Activated B cell treated with CpG ODN at 0.5 μM for 24 hours (primary cell): ENCODE measurements at regions not wholly inside any gene's neighbourhood (a gene's known extent, or its start where the extent isn't known, plus 50 kb on each side); places are given as distances from the start of the nearest gene placed in this dataset.

Experiments
- ATAC-seq: fragments of 200-7000 bp; cut with Tn5 transposase; one replicate; pipeline ENCODE4 v1.10.0; 2021; ENCODE audit warnings: low read depth, mild to moderate bottlenecking, moderate library complexity
- CTCF ChIA-PET: fragments of 350-600 bp; sonication (Branson Sonifier 250); formaldehyde crosslinking; loops from one replicate; lab custom pipeline; 2021; ENCODE audit warnings: antibody characterized with exemption; lab: Charles Lee
- POLR2A ChIA-PET: fragments of 350-600 bp; sonication (Branson Sonifier 250); formaldehyde crosslinking; loops from one replicate; lab custom pipeline; 2021; ENCODE audit warnings: antibody characterized with exemption; lab: Charles Lee
- DNase-seq: peaks from one replicate; pipeline ENCODE4 v3.0.0; 2022
- H3K27ac Mint-ChIP-seq: one replicate; pipeline ENCODE4 v1.8.0; 2020; ENCODE audit warnings: mixed read lengths
- H3K27me3 Mint-ChIP-seq: one replicate; pipeline ENCODE4 v1.8.0; 2021; ENCODE audit warnings: mixed read lengths
- H3K36me3 Mint-ChIP-seq: one replicate; pipeline ENCODE4 v1.8.0; 2021; ENCODE audit warnings: low read depth, mixed read lengths
- H3K4me1 Mint-ChIP-seq: one replicate; pipeline ENCODE4 v1.8.0; 2021; ENCODE audit warnings: mixed read lengths
- H3K4me3 Mint-ChIP-seq: one replicate; pipeline ENCODE4 v1.8.0; 2020; ENCODE audit warnings: mild to moderate bottlenecking, mixed read lengths
- H3K9me3 Mint-ChIP-seq: one replicate; pipeline ENCODE4 v1.8.0; 2020; ENCODE audit warnings: mixed read lengths
- CTCF ChIP-seq: fragments of 200-600 bp; IDR thresholded peaks from one replicate; pipeline ENCODE4 v1.8.0; 2022; ENCODE audit warnings: antibody characterized with exemption, mild to moderate bottlenecking
- intact Hi-C: fragments of 100-400 bp; cut with micrococcal nuclease; formaldehyde crosslinking; loops from one replicate; pipeline ENCODE4 v1.15.1; 2024

- ChIA-PET CTCF (no interaction called here), POLR2A (no interaction called here)
- ATAC-seq, result no peak
- Mint-ChIP-seq H3K27ac (no peak overlapping the region), H3K27me3 (no peaks in the 10 kb centered on the region), H3K9me3 (peaks cover 3% of the 10 kb centered on the region), H3K4me3 (no peak overlapping the region), H3K4me1 (no peaks in the 10 kb centered on the region), H3K36me3 (no peaks in the 10 kb centered on the region)
- TF ChIP-seq CTCF, result no peak
- intact Hi-C loops, result no loop called here
- DNase-seq, result no peak
Measured at GRCh38 chr5:167684251-167684650, 607.2 kb upstream of the WWC1 start.

GRCh38 chr5:167688341-167689130, 602.9 kb upstream of the WWC1 start:
- POLR2A ChIA-PET, result no interaction called here

GRCh38 chr5:167694325-167695147, 596.9 kb upstream of the WWC1 start:
- no peak for ATAC-seq
- ChIA-PET POLR2A (no interaction called here), CTCF (no interaction called here)
- no peaks in the 10 kb centered on the region for H3K27me3 Mint-ChIP-seq
- H3K9me3 Mint-ChIP-seq, result peaks cover 3% of the 10 kb centered on the region
- no peak for TF ChIP-seq CTCF
- H3K4me1 Mint-ChIP-seq, result no peaks in the 10 kb centered on the region
- no peak for DNase-seq
- intact Hi-C loops, result no loop called here
- no peak overlapping the region for H3K4me3 Mint-ChIP-seq
- H3K27ac Mint-ChIP-seq, result no peak overlapping the region
- H3K36me3 Mint-ChIP-seq, result no peaks in the 10 kb centered on the region

More at GRCh38 chr5:167688341-167689130, 602.9 kb upstream of the WWC1 start:
- H3K4me3 Mint-ChIP-seq, result no peak overlapping the region
- DNase-seq (no peak), ATAC-seq (no peak)
- intact Hi-C loops, result no loop called here
- H3K27me3 Mint-ChIP-seq, result no peaks in the 10 kb centered on the region
- no peak for TF ChIP-seq CTCF
- no peaks in the 10 kb centered on the region for H3K36me3 Mint-ChIP-seq
- H3K9me3 Mint-ChIP-seq, result no peaks in the 10 kb centered on the region
- H3K27ac Mint-ChIP-seq, result no peak overlapping the region
- no peaks in the 10 kb centered on the region for H3K4me1 Mint-ChIP-seq
- CTCF ChIA-PET, result no interaction called here

GRCh38 chr5:167696558-167697314, 594.7 kb upstream of the WWC1 start:
- H3K9me3 Mint-ChIP-seq, result peaks cover 3% of the 10 kb centered on the region
- H3K4me3 Mint-ChIP-seq, result no peak overlapping the region
- TF ChIP-seq CTCF, result no peak
- no peaks in the 10 kb centered on the region for H3K36me3 Mint-ChIP-seq
- CTCF ChIA-PET, result no interaction called here
- ATAC-seq (no peak), DNase-seq (no peak)
- POLR2A ChIA-PET, result no interaction called here
- H3K27ac Mint-ChIP-seq, result no peak overlapping the region
- H3K4me1 Mint-ChIP-seq, result no peaks in the 10 kb centered on the region
- intact Hi-C loops, result no loop called here
- no peaks in the 10 kb centered on the region for H3K27me3 Mint-ChIP-seq

GRCh38 chr5:167699432-167699831, 592.0 kb upstream of the WWC1 start:
- peaks cover 3% of the 10 kb centered on the region for H3K9me3 Mint-ChIP-seq
- DNase-seq (no peak), ATAC-seq (no peak)
- no peak overlapping the region for H3K4me3 Mint-ChIP-seq
- no peak for TF ChIP-seq CTCF
- H3K27ac Mint-ChIP-seq, result no peak overlapping the region
- ChIA-PET POLR2A (no interaction called here), CTCF (no interaction called here)
- no peaks in the 10 kb centered on the region for H3K36me3 Mint-ChIP-seq
- no peaks in the 10 kb centered on the region for H3K4me1 Mint-ChIP-seq
- intact Hi-C loops, result no loop called here
- H3K27me3 Mint-ChIP-seq, result no peaks in the 10 kb centered on the region
